ENCODE measurements at regions not wholly inside any gene's neighbourhood (a gene's known extent, or its start where the extent isn't known, plus 50 kb on each side); places are given as distances from the start of the nearest gene placed in this dataset.

GRCh38 chr13:82878536-82878935, 1003.7 kb downstream of the SLITRK1 start:
- TF ChIP-seq CTCF (IDR thresholded peaks at IDR 0.05; ENCODE audit: low read depth, low read length) (no peak), POLR2A (IDR thresholded peaks at IDR 0.05; ENCODE audit: extremely low read depth, insufficient read length) (no peak), MAX (IDR thresholded peaks at IDR 0.05; ENCODE audit: low read depth, low read length) (no peak)
